Natural killer cell (primary cell): ENCODE measurements at regions not wholly inside any gene's neighbourhood (a gene's known extent, or its start where the extent isn't known, plus 50 kb on each side); places are given as distances from the start of the nearest gene placed in this dataset.

Experiments used
- ATAC-seq, 3 donors: fragments of 150-1000 bp in 2 of 3; fragments of 200-7000 bp in 1 of 3; cut with Tn5 transposase; 1 replicate in 1 of 3; 2 replicates in 2 of 3; pipeline ENCODE4 v1.10.0; 2021; ENCODE audit warnings: mild to moderate bottlenecking in 2 of 3, moderate library complexity in 2 of 3
- DNase-seq, 2 donors: peaks; one replicate each; pipeline versions ENCODE4 v3.0.0 to v3.0.0-alpha.2; 2013 to 2021; ENCODE audit warnings: mixed read lengths in 1 of 2
- H3K27ac ChIP-seq: one replicate; pipeline ENCODE4 v1.5.1; 2013; ENCODE audit warnings: mild to moderate bottlenecking, low read length
- H3K27me3 ChIP-seq: one replicate; pipeline ENCODE4 v1.6.1; 2013; ENCODE audit warnings: low read length; ENCODE audit not compliant: control insufficient read depth, insufficient read depth
- H3K36me3 ChIP-seq: one replicate; pipeline ENCODE4 v1.6.1; 2013; ENCODE audit warnings: low read length; ENCODE audit not compliant: control insufficient read depth, insufficient read depth
- H3K4me1 ChIP-seq: one replicate; pipeline ENCODE4 v1.6.1; 2013; ENCODE audit warnings: low read length; ENCODE audit not compliant: control insufficient read depth, insufficient read depth
- H3K4me3 ChIP-seq: one replicate; pipeline ENCODE4 v1.5.1; 2013; ENCODE audit warnings: low read length
- H3K9me3 ChIP-seq: one replicate; pipeline ENCODE4 v1.6.1; 2013; ENCODE audit warnings: low read length; ENCODE audit not compliant: control insufficient read depth, insufficient read depth
- H3K27ac Mint-ChIP-seq, 2 donors: one replicate each; pipeline ENCODE4 v1.8.0; 2022; ENCODE audit warnings: mild to moderate bottlenecking in 2 of 2, mixed read lengths in 2 of 2, moderate library complexity in 1 of 2
- H3K27me3 Mint-ChIP-seq, 2 donors: one replicate each; pipeline ENCODE4 v1.8.0; 2022; ENCODE audit warnings: low read depth in 2 of 2, mixed read lengths in 2 of 2
- H3K36me3 Mint-ChIP-seq: one replicate; pipeline ENCODE4 v1.8.0; 2022; ENCODE audit warnings: mixed read lengths
- H3K4me1 Mint-ChIP-seq, 2 donors: one replicate each; pipeline ENCODE4 v1.8.0; 2022; ENCODE audit warnings: mixed read lengths in 2 of 2
- H3K4me3 Mint-ChIP-seq: one replicate; pipeline ENCODE4 v1.8.0; 2022; ENCODE audit warnings: mild to moderate bottlenecking, moderate library complexity, mixed read lengths
- H3K9me3 Mint-ChIP-seq, 2 donors: one replicate each; pipeline ENCODE4 v1.8.0; 2022; ENCODE audit warnings: mixed read lengths in 2 of 2
- CTCF ChIP-seq: fragments of 200-600 bp; IDR thresholded peaks from one replicate; pipeline ENCODE4 v1.8.0; 2022; ENCODE audit warnings: antibody characterized with exemption
- WGBS: methylation state at CpG from one replicate; pipeline ENCODE4 v1.1.7; 2013; ENCODE audit warnings: missing lambda C conversion rate; ENCODE audit not compliant: insufficient coverage; 5-methylcytosine and 5-hydroxymethylcytosine counted together
- intact Hi-C: fragments of 100-400 bp; cut with micrococcal nuclease; formaldehyde crosslinking; loops from one replicate; pipeline ENCODE4 v1.14.2; 2022

DNA sequence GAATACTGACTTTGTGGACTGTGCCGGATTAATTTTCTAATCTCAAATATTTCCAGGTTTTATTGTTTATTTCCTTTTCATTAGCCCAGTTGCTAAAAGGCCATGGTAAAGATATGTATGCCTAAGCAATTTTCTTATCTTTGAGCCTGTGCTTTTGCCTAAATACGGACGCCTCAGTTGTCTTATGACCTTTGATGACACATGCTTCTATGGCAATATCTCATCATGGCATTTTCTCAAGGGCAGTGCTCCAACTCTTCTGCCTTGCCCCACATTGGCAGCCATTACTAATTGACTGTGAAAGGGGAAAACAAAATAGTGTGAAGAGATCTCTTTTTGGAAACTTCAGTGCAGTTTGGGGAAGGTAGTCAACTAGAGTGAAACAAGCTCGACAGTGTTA lies 809.6 kb upstream of the NR2F2 start:
- no peaks in the 10 kb centered on the region for H3K27me3 ChIP-seq
- ATAC-seq (no peak), DNase-seq (no peak)
- Mint-ChIP-seq H3K4me1 (no peaks in the 10 kb centered on the region), H3K27ac (no peak overlapping the region), H3K4me3 (no peak overlapping the region), H3K27me3 (peaks cover 15 to 16% of the 10 kb centered on the region in 2 donors), H3K9me3 (no peaks in the 10 kb centered on the region), H3K36me3 (no peaks in the 10 kb centered on the region)
- no peak overlapping the region for H3K27ac ChIP-seq
- 89% methylated on average over 3 of the region's 4 CpGs for WGBS
- H3K4me3 ChIP-seq, result no peak overlapping the region
- intact Hi-C loops, result no loop called here
- peaks cover under 1% of the 10 kb centered on the region for H3K9me3 ChIP-seq
- H3K36me3 ChIP-seq, result no peaks in the 10 kb centered on the region
- no peak for TF ChIP-seq CTCF
- H3K4me1 ChIP-seq, result no peaks in the 10 kb centered on the region

DNA sequence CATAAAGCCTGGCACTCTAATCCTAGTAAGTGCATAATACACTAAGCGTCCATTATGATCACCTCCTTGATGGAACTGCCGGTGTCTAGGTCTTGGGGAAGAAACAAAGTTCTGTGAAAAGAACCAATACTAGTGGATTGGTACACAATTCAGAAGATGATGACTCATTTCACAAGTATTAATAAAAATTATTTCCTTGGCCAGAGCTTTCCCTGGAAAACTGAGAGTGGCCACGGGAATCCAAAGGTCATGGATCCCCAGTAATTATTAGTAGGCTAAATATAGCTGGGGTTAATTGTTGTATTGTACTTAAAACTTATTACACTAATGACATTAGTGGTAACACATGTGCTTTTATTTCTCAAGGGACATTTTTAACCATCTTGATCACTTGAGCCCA lies 808.0 kb upstream of the NR2F2 start:
- H3K9me3 ChIP-seq, result peaks cover 4% of the 10 kb centered on the region
- Mint-ChIP-seq H3K4me3 (no peak overlapping the region), H3K9me3 (peaks cover 0 to 3% of the 10 kb centered on the region in 2 donors), H3K27me3 (peaks cover 4 to 11% of the 10 kb centered on the region in 2 donors), H3K4me1 (no peaks in the 10 kb centered on the region), H3K27ac (no peak overlapping the region), H3K36me3 (peaks cover 6% of the 10 kb centered on the region)
- TF ChIP-seq CTCF, result no peak
- H3K27ac ChIP-seq, result no peak overlapping the region
- H3K4me1 ChIP-seq, result no peaks in the 10 kb centered on the region
- H3K27me3 ChIP-seq, result no peaks in the 10 kb centered on the region
- H3K4me3 ChIP-seq, result no peak overlapping the region
- intact Hi-C loops, result no loop called here
- no peak for ATAC-seq
- 100% methylated on average over 1 of the region's 3 CpGs for WGBS
- no peaks in the 10 kb centered on the region for H3K36me3 ChIP-seq
- DNase-seq, result no peak

GRCh38 chr15:95528920-95529319 lies 801.6 kb upstream of the NR2F2 start:
- H3K4me3 ChIP-seq, result no peak overlapping the region
- ATAC-seq (no peak), DNase-seq (no peak)
- peaks cover 6% of the 10 kb centered on the region for H3K36me3 Mint-ChIP-seq
- no peak overlapping the region for H3K27ac ChIP-seq
- no peaks in the 10 kb centered on the region for H3K27me3 ChIP-seq
- H3K4me1 ChIP-seq, result no peaks in the 10 kb centered on the region
- H3K4me1 Mint-ChIP-seq, result no peaks in the 10 kb centered on the region
- intact Hi-C loops, result no loop called here
- no peak overlapping the region for H3K4me3 Mint-ChIP-seq
- peaks cover 0 to 3% of the 10 kb centered on the region in 2 donors for H3K9me3 Mint-ChIP-seq
- WGBS, result 83% methylated on average over 3 of the region's 3 CpGs
- H3K27me3 Mint-ChIP-seq, result peaks cover 13 to 17% of the 10 kb centered on the region in 2 donors
- no peak for TF ChIP-seq CTCF
- peaks cover 4% of the 10 kb centered on the region for H3K9me3 ChIP-seq
- no peak overlapping the region for H3K27ac Mint-ChIP-seq
- H3K36me3 ChIP-seq, result no peaks in the 10 kb centered on the region

DNA sequence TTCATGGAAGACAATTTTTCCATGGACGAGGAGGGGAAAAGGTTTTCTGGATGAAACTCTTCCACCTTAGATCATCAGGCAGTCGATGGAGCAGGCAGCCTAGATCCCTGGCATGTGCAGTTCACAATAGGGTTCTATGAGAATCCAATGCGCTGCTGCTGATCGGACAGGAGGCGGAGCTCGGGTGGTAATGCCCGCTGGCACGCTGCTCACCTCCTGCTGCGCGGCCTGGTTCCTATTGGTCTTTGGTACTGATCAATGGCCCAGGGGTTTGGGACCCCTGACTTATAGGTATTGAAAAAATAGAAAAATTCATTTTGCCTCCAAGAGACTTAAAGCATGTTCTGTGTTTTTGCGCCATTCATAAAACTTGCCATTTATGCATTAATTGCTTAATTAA lies 793.9 kb upstream of the NR2F2 start:
- no peaks in the 10 kb centered on the region for H3K4me1 ChIP-seq
- no peaks in the 10 kb centered on the region for H3K36me3 Mint-ChIP-seq
- no peaks in the 10 kb centered on the region for H3K4me1 Mint-ChIP-seq
- DNase-seq (no peak), ATAC-seq (no peak)
- H3K27ac Mint-ChIP-seq, result no peak overlapping the region
- WGBS, result 98% methylated on average over 11 of the region's 11 CpGs
- intact Hi-C loops, result no loop called here
- H3K27me3 ChIP-seq, result peaks cover 6% of the 10 kb centered on the region
- TF ChIP-seq CTCF, result no peak
- no peak overlapping the region for H3K4me3 ChIP-seq
- no peak overlapping the region for H3K4me3 Mint-ChIP-seq
- H3K36me3 ChIP-seq, result no peaks in the 10 kb centered on the region
- peaks cover 19 to 56% of the 10 kb centered on the region in 2 donors for H3K27me3 Mint-ChIP-seq
- H3K9me3 ChIP-seq, result no peaks in the 10 kb centered on the region
- no peak overlapping the region for H3K27ac ChIP-seq
- no peaks in the 10 kb centered on the region for H3K9me3 Mint-ChIP-seq
